ENCODE measurements at regions not wholly inside any gene's neighbourhood (a gene's known extent, or its start where the extent isn't known, plus 50 kb on each side); places are given as distances from the start of the nearest gene placed in this dataset.

GRCh38 chr5:2132497-2132847 lies 249.7 kb upstream of the IRX4 start:
- TF ChIP-seq, protein P1, sequence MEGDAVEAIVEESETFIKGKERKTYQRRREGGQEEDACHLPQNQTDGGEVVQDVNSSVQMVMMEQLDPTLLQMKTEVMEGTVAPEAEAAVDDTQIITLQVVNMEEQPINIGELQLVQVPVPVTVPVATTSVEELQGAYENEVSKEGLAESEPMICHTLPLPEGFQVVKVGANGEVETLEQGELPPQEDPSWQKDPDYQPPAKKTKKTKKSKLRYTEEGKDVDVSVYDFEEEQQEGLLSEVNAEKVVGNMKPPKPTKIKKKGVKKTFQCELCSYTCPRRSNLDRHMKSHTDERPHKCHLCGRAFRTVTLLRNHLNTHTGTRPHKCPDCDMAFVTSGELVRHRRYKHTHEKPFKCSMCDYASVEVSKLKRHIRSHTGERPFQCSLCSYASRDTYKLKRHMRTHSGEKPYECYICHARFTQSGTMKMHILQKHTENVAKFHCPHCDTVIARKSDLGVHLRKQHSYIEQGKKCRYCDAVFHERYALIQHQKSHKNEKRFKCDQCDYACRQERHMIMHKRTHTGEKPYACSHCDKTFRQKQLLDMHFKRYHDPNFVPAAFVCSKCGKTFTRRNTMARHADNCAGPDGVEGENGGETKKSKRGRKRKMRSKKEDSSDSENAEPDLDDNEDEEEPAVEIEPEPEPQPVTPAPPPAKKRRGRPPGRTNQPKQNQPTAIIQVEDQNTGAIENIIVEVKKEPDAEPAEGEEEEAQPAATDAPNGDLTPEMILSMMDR (IDR thresholded peaks at IDR 0.05): no peak
- TF ChIP-seq EZH2 (IDR thresholded peaks at IDR 0.05): no peak
- TF ChIP-seq EZH2phosphoT487 (IDR thresholded peaks at IDR 0.05): no peak

Data from neural progenitor cell (in vitro differentiated cells).